NT2/D1 (cell line): ENCODE measurements at regions not wholly inside any gene's neighbourhood (a gene's known extent, or its start where the extent isn't known, plus 50 kb on each side); places are given as distances from the start of the nearest gene placed in this dataset.

Source experiments
- DNase-seq: peaks from one replicate; pipeline ENCODE4 v3.0.0-alpha.2; 2011; ENCODE audit warnings: low read depth, low spot score
- H3K27me3 ChIP-seq: 2 replicates; pipeline ENCODE4 v1.6.0; 2011; ENCODE audit warnings: mild to moderate bottlenecking; ENCODE audit not compliant: insufficient read length, insufficient read depth
- H3K36me3 ChIP-seq: 2 replicates; pipeline ENCODE4 v1.6.1; 2011; ENCODE audit warnings: mild to moderate bottlenecking, low read length, mixed read lengths; ENCODE audit not compliant: insufficient read depth, insufficient read length
- H3K4me1 ChIP-seq: 2 replicates; pipeline ENCODE4 v1.5.1; 2011; ENCODE audit not compliant: insufficient read depth, insufficient read length
- H3K4me3 ChIP-seq: 2 replicates; pipeline ENCODE4 v1.5.1; 2011; ENCODE audit warnings: low read depth; ENCODE audit not compliant: insufficient read length
- H3K9ac ChIP-seq: 2 replicates; pipeline ENCODE4 v1.6.0; 2011; ENCODE audit warnings: low read depth; ENCODE audit not compliant: insufficient read length
- H3K9me3 ChIP-seq: 2 replicates; pipeline ENCODE4 v1.5.1; 2011; ENCODE audit warnings: mild to moderate bottlenecking, low read length; ENCODE audit not compliant: insufficient read depth
- SUZ12 ChIP-seq: IDR thresholded peaks from 2 replicates; pipeline ENCODE4 v1.6.1; 2011; ENCODE audit not compliant: insufficient read length, insufficient read depth; ENCODE audit errors: extremely low read depth
- YY1 ChIP-seq: IDR thresholded peaks from 2 replicates; pipeline ENCODE4 v1.6.1; 2011; ENCODE audit not compliant: insufficient read length, insufficient read depth
- ZNF274 ChIP-seq: IDR thresholded peaks from 2 replicates; pipeline ENCODE4 v1.6.1; 2011; ENCODE audit warnings: mild to moderate bottlenecking, low read depth, low read length

GRCh38 chr6:9901376-9901775 is 513.5 kb downstream of the TFAP2A start:
- no peak for DNase-seq
- Histone ChIP-seq H3K4me1 (no peaks in the 10 kb centered on the region), H3K36me3 (no peaks in the 10 kb centered on the region), H3K9ac (no peak overlapping the region), H3K9me3 (no peaks in the 10 kb centered on the region), H3K4me3 (no peak overlapping the region), H3K27me3 (no peaks in the 10 kb centered on the region)
- TF ChIP-seq ZNF274 (no peak), SUZ12 (no peak), YY1 (no peak)

GRCh38 chr6:9896806-9897205 is 518.1 kb downstream of the TFAP2A start:
- TF ChIP-seq ZNF274 (no peak), SUZ12 (no peak), YY1 (no peak)
- H3K9ac ChIP-seq = no peak overlapping the region
- no peaks in the 10 kb centered on the region for H3K36me3 ChIP-seq
- DNase-seq = no peak
- H3K4me3 ChIP-seq = no peak overlapping the region
- H3K4me1 ChIP-seq = no peaks in the 10 kb centered on the region
- H3K27me3 ChIP-seq = no peaks in the 10 kb centered on the region
- no peaks in the 10 kb centered on the region for H3K9me3 ChIP-seq

- no peaks in the 10 kb centered on the region for H3K36me3 ChIP-seq
- H3K4me3 ChIP-seq = no peak overlapping the region
- TF ChIP-seq YY1 = no peak
- DNase-seq = no peak
- H3K9me3 ChIP-seq = no peaks in the 10 kb centered on the region
- no peaks in the 10 kb centered on the region for H3K4me1 ChIP-seq
- H3K9ac ChIP-seq = no peak overlapping the region
- no peaks in the 10 kb centered on the region for H3K27me3 ChIP-seq
Measured at GRCh38 chr6:9890893-9891292, 524.0 kb downstream of the TFAP2A start.

GRCh38 chr6:9890469-9890868 is 524.4 kb downstream of the TFAP2A start:
- H3K9me3 ChIP-seq = no peaks in the 10 kb centered on the region
- no peak for DNase-seq
- H3K9ac ChIP-seq = no peak overlapping the region
- H3K4me1 ChIP-seq = no peaks in the 10 kb centered on the region
- TF ChIP-seq YY1 = no peak
- no peak overlapping the region for H3K4me3 ChIP-seq
- no peaks in the 10 kb centered on the region for H3K36me3 ChIP-seq
- no peaks in the 10 kb centered on the region for H3K27me3 ChIP-seq

- no peak for DNase-seq
- Histone ChIP-seq H3K9me3 (no peaks in the 10 kb centered on the region), H3K36me3 (no peaks in the 10 kb centered on the region), H3K27me3 (no peaks in the 10 kb centered on the region), H3K4me3 (no peak overlapping the region), H3K9ac (no peak overlapping the region), H3K4me1 (no peaks in the 10 kb centered on the region)
- TF ChIP-seq SUZ12 (no peak), YY1 (no peak), ZNF274 (no peak)
Measured at GRCh38 chr6:9878535-9878934, 536.3 kb downstream of the TFAP2A start.

GRCh38 chr6:9875605-9876353 is 539.1 kb downstream of the TFAP2A start:
- no peaks in the 10 kb centered on the region for H3K36me3 ChIP-seq
- DNase-seq = no peak
- TF ChIP-seq SUZ12 = no peak
- no peak for TF ChIP-seq YY1
- no peak for TF ChIP-seq ZNF274
- no peak overlapping the region for H3K4me3 ChIP-seq
- H3K9me3 ChIP-seq = no peaks in the 10 kb centered on the region
- H3K27me3 ChIP-seq = no peaks in the 10 kb centered on the region
- no peaks in the 10 kb centered on the region for H3K4me1 ChIP-seq
- no peak overlapping the region for H3K9ac ChIP-seq

- H3K4me1 ChIP-seq = no peaks in the 10 kb centered on the region
- no peaks in the 10 kb centered on the region for H3K27me3 ChIP-seq
- DNase-seq = no peak
- no peak overlapping the region for H3K9ac ChIP-seq
- peaks cover 20% of the 10 kb centered on the region for H3K9me3 ChIP-seq
- no peak overlapping the region for H3K4me3 ChIP-seq
- TF ChIP-seq YY1 (no peak), SUZ12 (no peak), ZNF274 (no peak)
- H3K36me3 ChIP-seq = no peaks in the 10 kb centered on the region
Measured at GRCh38 chr6:9862603-9863167, 552.2 kb downstream of the TFAP2A start.
